ELR (cell line): ENCODE measurements at regions not wholly inside any gene's neighbourhood (a gene's known extent, or its start where the extent isn't known, plus 50 kb on each side); places are given as distances from the start of the nearest gene placed in this dataset.
"Not testable (repeated sequence)": the region's sequence is repeated elsewhere in the genome, so short reads cannot be mapped to it uniquely, and the experiment has no call there.

Source experiments
- DNase-seq: peaks from one replicate; pipeline ENCODE4 v3.0.0-alpha.2; 2015; ENCODE audit warnings: low read depth

DNA sequence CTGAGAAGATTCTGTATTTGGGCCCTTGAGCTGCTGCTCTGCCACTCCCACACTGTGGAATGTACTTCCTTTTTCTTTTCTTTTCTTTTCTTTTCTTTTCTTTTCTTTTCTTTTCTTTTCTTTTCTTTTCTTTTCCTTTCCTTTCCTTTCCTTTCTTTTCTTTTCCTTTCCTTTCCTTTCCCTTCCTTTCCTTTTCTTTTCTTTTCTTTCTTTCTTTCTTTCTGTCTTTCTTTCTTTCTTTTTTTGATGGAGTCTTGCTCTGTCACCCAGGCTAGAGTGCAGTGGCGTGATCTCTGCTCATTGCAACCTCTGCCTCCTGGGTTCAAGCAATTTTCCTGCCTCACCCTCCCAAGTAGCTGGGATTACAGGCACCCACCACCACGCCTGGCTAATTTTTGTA is 89.8 kb downstream of the DNAAF6 start:
- not testable (repeated sequence) for DNase-seq

GRCh38 chrX:107298276-107298675 is 91.9 kb downstream of the DNAAF6 start:
- DNase-seq, result no peak

GRCh38 chrX:107301253-107301652 is 94.8 kb downstream of the DNAAF6 start:
- no peak for DNase-seq

GRCh38 chrX:107304141-107304540 is 97.7 kb downstream of the DNAAF6 start:
- DNase-seq, result no peak

DNA sequence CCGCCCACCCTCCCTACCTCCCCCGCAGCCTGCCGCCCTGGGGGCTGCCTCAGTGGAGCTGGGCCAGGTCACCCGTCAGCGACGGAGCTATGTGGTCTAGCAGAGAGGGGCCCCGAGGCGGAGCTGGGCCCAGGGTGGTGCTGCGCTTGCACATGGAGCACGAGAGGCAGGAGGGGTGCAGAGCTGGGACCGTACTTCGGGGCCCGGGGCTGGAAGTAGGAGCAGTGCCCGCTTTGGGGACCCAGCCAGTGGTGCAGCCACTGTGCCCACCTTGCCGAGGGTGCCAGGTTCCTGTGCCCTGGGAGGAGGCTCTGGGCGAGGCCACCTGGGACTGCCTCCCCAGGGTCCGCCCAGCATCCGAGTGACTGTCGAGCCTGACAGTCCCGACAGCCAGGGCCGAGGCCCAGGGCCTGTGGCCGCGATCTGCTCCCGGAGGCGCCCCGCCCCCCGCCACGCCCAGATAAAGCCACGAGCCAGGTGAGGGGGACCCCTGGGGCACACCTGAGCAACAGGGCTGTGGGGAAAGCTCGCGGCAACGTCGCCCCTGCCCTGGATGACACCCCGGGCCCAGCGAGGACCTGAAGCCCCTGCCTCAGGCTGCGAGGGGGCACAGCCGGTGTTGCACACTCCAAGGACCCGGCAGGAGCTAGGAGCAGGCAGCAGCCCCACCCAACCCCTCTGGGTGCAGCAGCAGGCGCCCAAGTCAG is 117.5 kb downstream of the DNAAF6 start:
- no peak for DNase-seq

DNA sequence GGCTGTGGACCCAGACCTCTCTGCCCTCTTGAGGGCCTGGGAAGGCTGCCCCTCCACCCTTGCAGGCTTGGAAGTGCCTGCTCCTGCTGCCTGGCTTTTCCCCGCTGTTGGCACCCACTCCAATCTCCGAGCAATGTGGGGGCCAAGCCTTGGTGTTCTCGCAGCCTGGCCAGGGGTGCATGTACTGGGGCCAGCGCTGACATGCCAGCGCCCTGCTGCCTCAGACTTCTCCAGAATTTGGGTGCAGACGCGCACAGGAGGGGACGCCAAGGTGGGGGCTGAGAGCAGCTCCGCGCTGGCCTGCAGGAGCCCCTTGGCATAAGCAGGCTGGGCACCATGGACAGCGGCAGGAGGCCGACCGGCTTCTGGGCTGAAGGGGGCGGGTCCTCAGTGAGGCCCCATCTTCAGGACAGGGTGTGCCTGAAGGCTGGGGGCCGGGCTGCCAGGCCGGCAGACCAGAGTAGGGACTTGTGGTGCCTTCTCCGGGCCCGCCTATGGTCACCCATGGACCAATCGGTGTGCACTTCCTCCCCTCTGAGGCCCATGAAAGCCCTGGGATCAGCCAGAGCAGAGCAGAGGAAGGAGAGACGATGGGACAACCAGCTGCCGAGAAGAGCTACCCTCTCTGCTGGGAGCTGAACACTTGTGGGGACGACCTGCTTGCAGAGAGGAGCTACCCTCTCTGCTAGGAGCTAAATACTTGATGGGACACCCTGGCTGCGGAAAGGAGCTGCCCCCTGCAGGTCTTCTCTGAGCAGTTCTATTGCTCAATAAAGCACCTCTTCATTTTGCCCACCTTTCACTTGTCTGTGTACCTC is 118.3 kb downstream of the DNAAF6 start:
- peak; percentile 25 for DNase-seq

DNA sequence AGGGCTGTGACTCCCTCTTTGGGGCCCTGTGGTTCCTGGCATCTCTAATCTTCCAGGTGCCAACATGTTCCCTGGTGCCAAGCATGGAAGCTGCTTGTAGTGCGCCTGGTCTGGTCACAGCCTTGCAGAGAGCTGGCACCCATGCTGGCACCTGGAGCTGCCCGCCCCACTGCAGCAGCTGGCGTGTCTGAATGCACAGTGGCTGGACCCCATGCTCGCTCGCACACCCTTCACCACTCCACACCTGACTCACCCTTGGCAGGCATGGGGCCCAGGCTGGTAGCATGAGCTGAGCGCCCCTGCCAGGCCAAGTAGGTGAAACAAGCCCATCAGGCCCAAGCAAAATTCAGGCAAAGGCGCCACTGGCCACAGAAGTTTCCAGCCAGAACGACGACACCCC is 119.1 kb downstream of the DNAAF6 start:
- DNase-seq, result no peak

GRCh38 chrX:107348051-107348450 is 101.4 kb upstream of the FRMPD3 start:
- DNase-seq, result no peak

DNA sequence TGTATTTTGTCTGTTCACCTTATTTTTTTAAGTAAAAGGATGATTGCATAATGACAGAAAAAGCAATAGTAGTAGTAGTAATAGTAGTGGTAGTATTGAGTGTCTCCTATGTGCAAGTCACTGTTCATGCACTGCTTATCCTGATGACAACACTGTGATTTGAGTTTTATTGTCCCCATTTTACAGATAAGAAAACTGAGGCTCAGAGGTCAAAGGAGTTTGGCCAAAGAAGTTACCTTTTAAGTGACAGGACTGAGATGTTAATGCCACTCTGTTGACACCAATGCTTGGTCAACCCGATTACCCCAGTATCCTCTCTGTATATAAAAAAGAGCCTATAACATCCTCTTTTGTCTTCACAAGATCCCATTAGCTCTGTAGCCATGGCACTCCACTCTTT is 100.5 kb upstream of the FRMPD3 start:
- DNase-seq, result no peak

DNA sequence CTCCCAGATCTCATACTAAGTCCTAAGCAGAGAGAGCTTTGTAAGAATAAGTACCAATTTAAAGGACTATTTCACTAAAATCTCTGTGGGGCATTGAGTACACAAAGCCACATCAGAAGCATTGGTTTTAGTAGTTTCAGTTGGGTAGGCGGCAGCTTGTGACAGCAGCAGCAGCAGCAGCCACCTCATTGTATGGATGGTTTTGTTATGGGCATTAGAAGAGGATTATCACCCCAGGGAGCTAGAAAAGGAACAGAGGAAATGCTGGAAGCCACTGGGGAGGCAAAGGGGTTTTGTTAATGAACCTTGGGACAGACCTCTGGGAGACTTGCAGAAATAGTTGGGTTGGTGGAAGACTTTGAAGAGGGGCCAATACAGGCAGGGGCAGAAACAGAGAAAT is 93.9 kb upstream of the FRMPD3 start:
- no peak for DNase-seq

GRCh38 chrX:107360788-107361360 is 88.6 kb upstream of the FRMPD3 start:
- DNase-seq, result no peak

DNA sequence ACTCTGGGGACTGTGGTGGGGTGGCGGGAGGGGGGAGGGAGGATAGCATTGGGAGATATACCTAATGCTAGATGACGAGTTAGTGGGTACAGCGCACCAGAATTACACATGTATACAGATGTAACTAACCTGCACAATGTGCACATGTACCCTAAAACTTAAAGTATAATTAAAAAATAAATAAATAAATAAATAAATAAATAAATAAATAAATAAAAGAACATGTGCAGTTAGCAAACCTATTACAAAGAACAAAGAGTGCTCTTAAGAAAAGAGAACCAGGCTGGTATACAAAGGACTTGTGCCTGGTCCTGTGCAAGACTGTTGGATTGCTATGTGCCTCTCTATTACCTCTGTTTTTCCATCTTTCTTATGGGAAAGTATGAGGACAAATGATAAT is 79.3 kb upstream of the FRMPD3 start:
- DNase-seq, result not testable (repeated sequence)

- no peak for DNase-seq
These were observed 75.3 kb upstream of the FRMPD3 start for GRCh38 chrX:107374132-107374531.

- DNase-seq, result no peak
These were observed 74.6 kb upstream of the FRMPD3 start for GRCh38 chrX:107374831-107375230.

DNA sequence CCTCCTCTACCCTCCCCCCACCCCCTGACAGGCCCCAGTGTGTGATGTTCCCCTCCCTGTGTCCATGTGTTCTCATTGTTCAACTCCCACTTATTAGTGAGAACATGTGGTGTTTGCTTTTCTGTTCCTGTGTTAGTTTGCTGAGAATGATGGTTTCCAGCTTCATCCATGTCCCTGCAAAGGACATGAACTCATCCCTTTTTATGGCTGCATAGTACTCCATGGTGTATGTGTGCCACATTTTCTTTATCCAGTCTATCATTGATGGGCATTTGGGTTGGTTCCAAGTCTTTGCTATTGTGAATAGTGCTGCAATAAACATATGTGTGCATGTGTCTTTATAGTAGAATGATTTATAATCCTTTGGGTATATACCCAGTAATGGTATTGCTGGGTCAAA is 73.3 kb upstream of the FRMPD3 start:
- not testable (repeated sequence) for DNase-seq

GRCh38 chrX:107384397-107385105 is 64.9 kb upstream of the FRMPD3 start:
- DNase-seq, result no peak

DNA sequence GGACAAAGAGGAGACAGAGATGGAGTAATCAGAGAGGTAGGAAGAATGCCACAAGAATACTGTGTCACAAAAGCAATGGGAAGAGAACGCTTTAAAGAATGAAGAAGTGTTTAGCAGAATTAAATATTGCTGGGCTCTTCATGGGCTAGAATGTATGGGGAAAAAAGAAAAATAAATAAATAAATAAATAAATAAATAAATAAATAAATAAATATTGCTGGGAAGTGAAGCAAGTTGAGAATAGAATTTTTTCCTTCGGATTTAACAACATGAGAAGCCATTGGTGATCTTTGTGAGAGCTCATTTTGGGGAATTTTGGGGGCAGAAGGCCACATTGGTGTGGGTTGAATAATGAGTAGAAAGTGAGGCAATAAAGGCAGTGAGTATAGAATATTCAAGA is 59.7 kb upstream of the FRMPD3 start:
- DNase-seq, result no peak

GRCh38 chrX:107393656-107394055 is 55.8 kb upstream of the FRMPD3 start:
- not testable (repeated sequence) for DNase-seq

DNA sequence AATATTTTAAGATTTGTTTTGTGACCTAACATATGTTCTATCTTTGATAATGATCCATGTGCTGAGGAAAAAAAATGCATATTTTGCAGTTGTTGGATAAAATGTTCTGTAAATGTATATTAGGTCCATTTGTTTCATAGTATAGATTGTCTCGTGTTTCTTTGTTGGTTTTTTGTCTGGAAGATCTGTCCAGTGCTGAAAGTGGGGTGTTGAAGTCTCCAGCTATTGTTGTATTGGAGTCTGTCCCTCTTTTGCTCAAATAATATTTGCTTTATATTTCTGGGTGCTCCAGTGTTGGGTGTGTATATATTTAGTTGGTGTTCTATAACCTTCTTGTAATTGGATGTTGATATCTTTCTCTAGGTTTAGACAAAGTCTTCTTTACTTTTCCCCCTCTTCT is 53.2 kb upstream of the FRMPD3 start:
- no peak for DNase-seq

DNA sequence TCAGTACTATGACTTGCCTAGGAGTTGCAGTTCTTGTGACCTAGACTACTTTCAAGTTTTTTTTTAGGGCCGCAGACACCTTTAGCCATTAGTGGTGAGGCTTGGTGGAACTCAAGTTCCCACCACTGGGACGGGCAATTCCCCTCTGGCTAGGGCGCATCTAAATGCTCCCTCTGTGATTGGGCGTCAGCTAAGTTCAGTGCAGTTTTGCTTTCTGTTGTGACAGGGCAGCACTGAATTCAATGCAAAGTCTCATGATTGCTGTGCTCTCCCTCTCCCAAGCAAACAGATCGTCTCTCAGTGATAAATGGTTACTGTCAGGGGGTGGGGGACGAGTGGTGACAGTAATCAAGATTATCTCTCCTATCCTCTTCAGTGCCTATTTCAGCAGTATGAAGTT is 52.7 kb upstream of the FRMPD3 start:
- no peak for DNase-seq

GRCh38 chrX:107398115-107398514 is 51.3 kb upstream of the FRMPD3 start:
- no peak for DNase-seq
